22Rv1 (cell line): ENCODE measurements at regions not wholly inside any gene's neighbourhood (a gene's known extent, or its start where the extent isn't known, plus 50 kb on each side); places are given as distances from the start of the nearest gene placed in this dataset.
A peak's percentile ranks its signal among the peaks of the same experiment; 100 is the strongest.

Source experiments
- H3K27ac ChIP-seq: fragments of 450-650 bp; 2 replicates; pipeline ENCODE4 v1.5.1; 2017
- CTCF ChIP-seq: fragments of 450-650 bp; IDR thresholded peaks from 2 replicates; pipeline ENCODE4 v1.5.1; 2017; ENCODE audit warnings: mild to moderate bottlenecking
- ZFX ChIP-seq: fragments of 450-650 bp; IDR thresholded peaks from 2 replicates; pipeline ENCODE4 v1.6.1; 2017; ENCODE audit warnings: antibody characterized with exemption, borderline replicate concordance

- TF ChIP-seq CTCF (no peak), ZFX (no peak)
- H3K27ac ChIP-seq, result no peak overlapping the region
Observed at GRCh38 chr10:113435881-113436280, 117.0 kb upstream of the HABP2 start.

GRCh38 chr10:113436851-113437250, 116.0 kb upstream of the HABP2 start:
- H3K27ac ChIP-seq, result no peak overlapping the region
- TF ChIP-seq CTCF (no peak), ZFX (no peak)

- no peak overlapping the region for H3K27ac ChIP-seq
- TF ChIP-seq CTCF (no peak), ZFX (no peak)
Observed at GRCh38 chr10:113438652-113439051, 114.2 kb upstream of the HABP2 start.

GRCh38 chr10:113441220-113441619, 111.6 kb upstream of the HABP2 start:
- no peak overlapping the region for H3K27ac ChIP-seq

GRCh38 chr10:113441686-113442270, 111.1 kb upstream of the HABP2 start:
- no peak for TF ChIP-seq CTCF
- no peak for TF ChIP-seq ZFX
- no peak overlapping the region for H3K27ac ChIP-seq

More at GRCh38 chr10:113441220-113441619, 111.6 kb upstream of the HABP2 start:
- TF ChIP-seq ZFX (no peak), CTCF (peak; percentile 21)

- no peak overlapping the region for H3K27ac ChIP-seq
- TF ChIP-seq ZFX, result no peak
- no peak for TF ChIP-seq CTCF
Observed at GRCh38 chr10:113442336-113442735, 110.5 kb upstream of the HABP2 start.

GRCh38 chr10:113443141-113443925, 109.5 kb upstream of the HABP2 start:
- H3K27ac ChIP-seq, result no peak overlapping the region
- no peak for TF ChIP-seq ZFX
- TF ChIP-seq CTCF, result no peak
